ENCODE measurements at regions not wholly inside any gene's neighbourhood (a gene's known extent, or its start where the extent isn't known, plus 50 kb on each side); places are given as distances from the start of the nearest gene placed in this dataset.

GRCh38 chr12:33562401-33562800, 122.8 kb upstream of the SYT10 start:
- TF ChIP-seq, protein P1, sequence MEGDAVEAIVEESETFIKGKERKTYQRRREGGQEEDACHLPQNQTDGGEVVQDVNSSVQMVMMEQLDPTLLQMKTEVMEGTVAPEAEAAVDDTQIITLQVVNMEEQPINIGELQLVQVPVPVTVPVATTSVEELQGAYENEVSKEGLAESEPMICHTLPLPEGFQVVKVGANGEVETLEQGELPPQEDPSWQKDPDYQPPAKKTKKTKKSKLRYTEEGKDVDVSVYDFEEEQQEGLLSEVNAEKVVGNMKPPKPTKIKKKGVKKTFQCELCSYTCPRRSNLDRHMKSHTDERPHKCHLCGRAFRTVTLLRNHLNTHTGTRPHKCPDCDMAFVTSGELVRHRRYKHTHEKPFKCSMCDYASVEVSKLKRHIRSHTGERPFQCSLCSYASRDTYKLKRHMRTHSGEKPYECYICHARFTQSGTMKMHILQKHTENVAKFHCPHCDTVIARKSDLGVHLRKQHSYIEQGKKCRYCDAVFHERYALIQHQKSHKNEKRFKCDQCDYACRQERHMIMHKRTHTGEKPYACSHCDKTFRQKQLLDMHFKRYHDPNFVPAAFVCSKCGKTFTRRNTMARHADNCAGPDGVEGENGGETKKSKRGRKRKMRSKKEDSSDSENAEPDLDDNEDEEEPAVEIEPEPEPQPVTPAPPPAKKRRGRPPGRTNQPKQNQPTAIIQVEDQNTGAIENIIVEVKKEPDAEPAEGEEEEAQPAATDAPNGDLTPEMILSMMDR (IDR thresholded peaks at IDR 0.05; ENCODE audit: control insufficient read depth, extremely low read depth, insufficient read depth): no peak
- no peak overlapping the region for H3K4me3 ChIP-seq (ENCODE audit: low read depth, low read length)
- DNase-seq (ENCODE audit: low read depth): no peak

- TF ChIP-seq, protein P1 (IDR thresholded peaks at IDR 0.05; ENCODE audit: control insufficient read depth, extremely low read depth, insufficient read depth): no peak
- DNase-seq (ENCODE audit: low read depth): no peak
- no peak overlapping the region for H3K4me3 ChIP-seq (ENCODE audit: low read depth, low read length)
These were observed 126.8 kb upstream of the SYT10 start for GRCh38 chr12:33566403-33566802.

GRCh38 chr12:33575346-33575745, 135.7 kb upstream of the SYT10 start:
- no peak for DNase-seq (ENCODE audit: low read depth)
- TF ChIP-seq, protein P1 (IDR thresholded peaks at IDR 0.05; ENCODE audit: control insufficient read depth, extremely low read depth, insufficient read depth): no peak
- no peak overlapping the region for H3K4me3 ChIP-seq (ENCODE audit: low read depth, low read length)

- DNase-seq (ENCODE audit: low read depth): peak; percentile 78
- no peak overlapping the region for H3K4me3 ChIP-seq (ENCODE audit: low read depth, low read length)
- TF ChIP-seq, protein P1 (IDR thresholded peaks at IDR 0.05; ENCODE audit: control insufficient read depth, extremely low read depth, insufficient read depth): no peak
These were observed 142.0 kb upstream of the SYT10 start for GRCh38 chr12:33581613-33582122.

DNA sequence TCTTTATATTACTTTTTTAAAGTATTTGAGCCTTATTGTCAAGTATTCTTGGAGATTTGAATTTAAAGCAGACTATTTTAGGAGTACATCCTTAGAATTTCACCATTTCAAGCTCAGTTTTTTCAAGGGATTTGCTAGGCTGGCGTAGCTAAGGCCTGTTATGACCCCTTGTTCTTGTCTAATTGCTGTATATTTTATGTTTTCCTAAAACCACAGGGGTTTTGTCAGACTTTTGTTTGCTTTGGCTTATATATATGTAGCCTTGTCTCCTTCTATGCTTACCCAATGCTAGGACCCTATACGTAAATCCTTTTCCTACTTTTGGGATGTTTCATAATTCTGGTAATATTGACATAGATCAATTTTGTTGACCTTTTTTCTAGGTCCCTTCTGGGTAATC, 147.0 kb upstream of the SYT10 start:
- DNase-seq (ENCODE audit: low read depth): no peak
- TF ChIP-seq, protein P1 (IDR thresholded peaks at IDR 0.05; ENCODE audit: control insufficient read depth, extremely low read depth, insufficient read depth): no peak

DNA sequence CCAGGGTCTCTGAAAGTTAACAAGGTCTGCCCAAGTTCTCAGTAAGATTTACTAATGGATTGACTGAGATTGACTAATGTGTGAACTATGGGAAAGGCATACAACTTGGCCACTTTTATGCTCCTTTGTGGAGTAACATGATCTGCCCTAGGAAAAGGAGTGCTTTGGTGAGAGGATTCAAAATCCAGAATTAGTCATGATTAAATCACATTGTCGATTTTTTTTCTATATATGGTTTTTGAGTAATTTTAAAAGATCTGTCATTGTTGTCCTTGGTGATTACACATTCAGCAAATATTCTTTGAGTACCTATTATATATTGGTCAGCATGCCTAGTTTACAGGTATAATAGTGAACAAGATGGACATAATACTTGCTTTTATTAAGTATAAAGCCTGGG, 147.7 kb upstream of the SYT10 start:
- DNase-seq (ENCODE audit: low read depth): no peak
- TF ChIP-seq, protein P1 (IDR thresholded peaks at IDR 0.05; ENCODE audit: control insufficient read depth, extremely low read depth, insufficient read depth): no peak
- no peak overlapping the region for H3K4me3 ChIP-seq (ENCODE audit: low read depth, low read length)

More for the DNA sequence above, 147.0 kb upstream of the SYT10 start:
- H3K4me3 ChIP-seq (ENCODE audit: low read depth, low read length): no peak overlapping the region

Data from LNCaP clone FGC (cell line).